WTC11 (cell line): ENCODE measurements at regions not wholly inside any gene's neighbourhood (a gene's known extent, or its start where the extent isn't known, plus 50 kb on each side); places are given as distances from the start of the nearest gene placed in this dataset.

Source experiments
- ATAC-seq: fragments of 200-7000 bp; cut with Tn5 transposase; 2 replicates; pipeline ENCODE4 v1.10.0; 2021; ENCODE audit warnings: mild to moderate bottlenecking, moderate library complexity
- CTCF ChIA-PET: fragments of 300-600 bp; sonication (Branson Sonifier 250); formaldehyde crosslinking; loops from one replicate; lab custom pipeline; 2021; ENCODE audit warnings: antibody characterized with exemption; lab: Charles Lee
- POLR2A ChIA-PET: fragments of 350-600 bp; sonication (Branson Sonifier 250); formaldehyde crosslinking; loops from one replicate; lab custom pipeline; 2021; ENCODE audit warnings: antibody characterized with exemption; lab: Charles Lee
- DNase-seq: peaks from one replicate; pipeline ENCODE4 v3.0.0; 2021; ENCODE audit warnings: low spot score
- H3K27ac Mint-ChIP-seq: 2 replicates; pipeline ENCODE4 v1.8.0; 2021; ENCODE audit warnings: mixed read lengths
- H3K27me3 Mint-ChIP-seq: 2 replicates; pipeline ENCODE4 v1.8.0; 2021; ENCODE audit warnings: low read depth, mild to moderate bottlenecking, moderate library complexity, mixed read lengths
- H3K36me3 Mint-ChIP-seq: 2 replicates; pipeline ENCODE4 v1.8.0; 2021; ENCODE audit warnings: mixed read lengths
- H3K4me1 Mint-ChIP-seq: 2 replicates; pipeline ENCODE4 v1.8.0; 2022; ENCODE audit warnings: mixed read lengths
- H3K4me3 Mint-ChIP-seq: 2 replicates; pipeline ENCODE4 v1.8.0; 2021; ENCODE audit warnings: mild to moderate bottlenecking, moderate library complexity, mixed read lengths
- H3K9me3 Mint-ChIP-seq: 2 replicates; pipeline ENCODE4 v1.8.0; 2021; ENCODE audit warnings: mixed read lengths
- CDX4 ChIP-seq: fragments of 250-450 bp; sonication (Bioruptor Pico); IDR thresholded peaks from 2 replicates; pipeline ENCODE4 v1.9.0; 2021; ENCODE audit warnings: moderate library complexity, mild to moderate bottlenecking, inconsistent platforms, borderline replicate concordance
- CTCF ChIP-seq: fragments of 200-600 bp; IDR thresholded peaks from 2 replicates; pipeline ENCODE4 v1.8.0; 2022; ENCODE audit warnings: antibody characterized with exemption
- E2F4 ChIP-seq: sonication (generic); formaldehyde crosslinking; IDR thresholded peaks from 2 replicates; pipeline ENCODE4 v1.8.1; 2022; ENCODE audit warnings: low read depth, mild to moderate bottlenecking, moderate library complexity, missing genetic modification reagents, borderline replicate concordance
- ELF4 ChIP-seq: sonication (generic); formaldehyde crosslinking; IDR thresholded peaks from 2 replicates; pipeline ENCODE4 v1.8.1; 2022; ENCODE audit warnings: low read depth, mild to moderate bottlenecking, moderate library complexity, missing genetic modification reagents
- EMX1 ChIP-seq: fragments of 250-450 bp; sonication (Bioruptor Pico); IDR thresholded peaks from 2 replicates; pipeline ENCODE4 v1.8.0; 2021; ENCODE audit warnings: mild to moderate bottlenecking
- ESRRA ChIP-seq: sonication (generic); formaldehyde crosslinking; IDR thresholded peaks from 2 replicates; pipeline ENCODE4 v1.8.1; 2022; ENCODE audit warnings: mild to moderate bottlenecking, missing genetic modification reagents, borderline replicate concordance
- FOXP1 ChIP-seq: sonication (generic); formaldehyde crosslinking; IDR thresholded peaks from 2 replicates; pipeline ENCODE4 v1.8.0; 2022; ENCODE audit warnings: missing genetic modification reagents, mild to moderate bottlenecking, moderate library complexity, borderline replicate concordance
- JAZF1 ChIP-seq: fragments of 250-450 bp; sonication (Bioruptor Pico); IDR thresholded peaks from 2 replicates; pipeline ENCODE4 v1.9.0; 2021; ENCODE audit warnings: moderate library complexity, mild to moderate bottlenecking, inconsistent platforms
- MAX ChIP-seq: sonication (generic); formaldehyde crosslinking; IDR thresholded peaks from 2 replicates; pipeline ENCODE4 v1.8.0; 2022; ENCODE audit warnings: mild to moderate bottlenecking, missing genetic modification reagents
- MLX ChIP-seq: sonication (generic); formaldehyde crosslinking; IDR thresholded peaks from 2 replicates; pipeline ENCODE4 v1.8.1; 2023; ENCODE audit warnings: mild to moderate bottlenecking, missing genetic modification reagents, moderate library complexity
- MXD4 ChIP-seq: fragments of 250-450 bp; sonication (Bioruptor Pico); IDR thresholded peaks from 2 replicates; pipeline ENCODE4 v1.8.0; 2021; ENCODE audit warnings: mild to moderate bottlenecking, moderate library complexity, borderline replicate concordance
- MYBL2 ChIP-seq: sonication (generic); formaldehyde crosslinking; IDR thresholded peaks from 2 replicates; pipeline ENCODE4 v1.8.1; 2023; ENCODE audit warnings: mild to moderate bottlenecking, moderate library complexity, missing genetic modification reagents
- NFE2L1 ChIP-seq: sonication (generic); formaldehyde crosslinking; IDR thresholded peaks from 2 replicates; pipeline ENCODE4 v1.8.1; 2023; ENCODE audit warnings: missing genetic modification reagents
- NFYB ChIP-seq: sonication (generic); formaldehyde crosslinking; conservative IDR thresholded peaks from 2 replicates; pipeline ENCODE4 v1.8.0; 2022; ENCODE audit warnings: low read depth, missing genetic modification reagents
- ZBTB21 ChIP-seq: sonication (generic); formaldehyde crosslinking; IDR thresholded peaks from 2 replicates; pipeline ENCODE4 v1.8.1; 2023; ENCODE audit warnings: mild to moderate bottlenecking, missing genetic modification reagents, borderline replicate concordance
- ZNF219 ChIP-seq: sonication (generic); formaldehyde crosslinking; IDR thresholded peaks from 2 replicates; pipeline ENCODE4 v1.8.0; 2023; ENCODE audit warnings: missing genetic modification reagents, mild to moderate bottlenecking, borderline replicate concordance
- ZNF232 ChIP-seq: sonication (generic); formaldehyde crosslinking; IDR thresholded peaks from 2 replicates; pipeline ENCODE4 v1.8.0; 2022; ENCODE audit warnings: mild to moderate bottlenecking, missing genetic modification reagents
- ZNF263 ChIP-seq: sonication (generic); formaldehyde crosslinking; IDR thresholded peaks from 2 replicates; pipeline ENCODE4 v1.8.1; 2022; ENCODE audit warnings: low read depth, mild to moderate bottlenecking, moderate library complexity, missing genetic modification reagents
- ZNF317 ChIP-seq: sonication (generic); formaldehyde crosslinking; IDR thresholded peaks from 2 replicates; pipeline ENCODE4 v1.8.1; 2023; ENCODE audit warnings: low read depth, mild to moderate bottlenecking, moderate library complexity, missing genetic modification reagents, borderline replicate concordance
- ZNF396 ChIP-seq: fragments of 250-450 bp; sonication (Bioruptor Pico); IDR thresholded peaks from 2 replicates; pipeline ENCODE4 v1.8.0; 2021; ENCODE audit warnings: mild to moderate bottlenecking, moderate library complexity, borderline replicate concordance
- ZNF425 ChIP-seq: fragments of 250-450 bp; sonication (Bioruptor Pico); conservative IDR thresholded peaks from 2 replicates; pipeline ENCODE4 v1.9.0; 2021; ENCODE audit warnings: mild to moderate bottlenecking
- ZNF512 ChIP-seq: sonication (generic); formaldehyde crosslinking; IDR thresholded peaks from 2 replicates; pipeline ENCODE4 v1.8.1; 2022; ENCODE audit warnings: missing genetic modification reagents, borderline replicate concordance

GRCh38 chr6:88369262-88369661, 203.1 kb upstream of the CNR1 start:
- Mint-ChIP-seq H3K36me3 (no peaks in the 10 kb centered on the region), H3K27me3 (no peaks in the 10 kb centered on the region; the same call in 1 of the 2 replicates)
- POLR2A ChIA-PET = no interaction called here

GRCh38 chr6:88368071-88368787, 202.1 kb upstream of the CNR1 start:
- DNase-seq (no peak), ATAC-seq (no peak)
- no peaks in the 10 kb centered on the region for H3K4me1 Mint-ChIP-seq
- H3K27me3 Mint-ChIP-seq = no peaks in the 10 kb centered on the region; the same call in 1 of the 2 replicates
- peaks cover 3% of the 10 kb centered on the region; the same call in 1 of the 2 replicates for H3K9me3 Mint-ChIP-seq
- H3K27ac Mint-ChIP-seq = no peak overlapping the region
- no peak overlapping the region for H3K4me3 Mint-ChIP-seq
- CTCF ChIA-PET = no interaction called here
- H3K36me3 Mint-ChIP-seq = no peaks in the 10 kb centered on the region
- POLR2A ChIA-PET = no interaction called here
- TF ChIP-seq ESRRA (no peak), JAZF1 (no peak), ZNF317 (no peak), MXD4 (CRISPR knock-in tag) (no peak), ZNF512 (no peak), MAX (CRISPR knock-in tag) (no peak), ZNF396 (CRISPR knock-in tag) (no peak), ZBTB21 (CRISPR knock-in tag) (no peak), FOXP1 (CRISPR knock-in tag) (no peak), ZNF232 (CRISPR knock-in tag) (no peak), ZNF425 (no peak), CTCF (no peak), E2F4 (CRISPR knock-in tag) (no peak), ELF4 (CRISPR knock-in tag) (no peak), EMX1 (CRISPR knock-in tag) (no peak), ZNF219 (no peak)

More at GRCh38 chr6:88369262-88369661, 203.1 kb upstream of the CNR1 start:
- CTCF ChIA-PET = no interaction called here
- no peak for DNase-seq
- peaks cover 3% of the 10 kb centered on the region; the same call in 1 of the 2 replicates for H3K9me3 Mint-ChIP-seq
- TF ChIP-seq ZNF232 (CRISPR knock-in tag) = no peak
- TF ChIP-seq NFE2L1 (CRISPR knock-in tag) = no peak
- no peak for TF ChIP-seq NFYB (CRISPR knock-in tag)
- no peak for TF ChIP-seq MYBL2
- TF ChIP-seq ZNF263 = no peak
- TF ChIP-seq MLX = no peak
- TF ChIP-seq CDX4 (CRISPR knock-in tag) = no peak
- TF ChIP-seq, all 79 proteins: peak for 0
- ATAC-seq = no peak
- Mint-ChIP-seq H3K4me3 (no peak overlapping the region), H3K4me1 (no peaks in the 10 kb centered on the region), H3K27ac (no peak overlapping the region)
